GM19328 (cell line): ENCODE measurements at regions not wholly inside any gene's neighbourhood (a gene's known extent, or its start where the extent isn't known, plus 50 kb on each side); places are given as distances from the start of the nearest gene placed in this dataset.

Experiments used
- ATAC-seq: cut with Tn5 transposase; IDR thresholded peaks from one replicate; pipeline ENCODE4 v1.9.1; 2021; ENCODE audit warnings: mild to moderate bottlenecking, moderate library complexity; ENCODE audit not compliant: unreplicated experiment

GRCh38 chr20:23186808-23187207, 100.7 kb upstream of the CD93 start:
- ATAC-seq: no peak

GRCh38 chr20:23180451-23180921, 94.4 kb upstream of the CD93 start:
- no peak for ATAC-seq

- no peak for ATAC-seq
Measured at GRCh38 chr20:23179766-23180403, 93.8 kb upstream of the CD93 start.

- no peak for ATAC-seq
Measured at GRCh38 chr20:23178806-23179205, 92.7 kb upstream of the CD93 start.

GRCh38 chr20:23174821-23175220, 88.7 kb upstream of the CD93 start:
- ATAC-seq: no peak

- ATAC-seq: no peak
Measured at GRCh38 chr20:23167431-23167830, 81.3 kb upstream of the CD93 start.

GRCh38 chr20:23166563-23166962, 80.4 kb upstream of the CD93 start:
- ATAC-seq: no peak

GRCh38 chr20:23165964-23166363, 79.8 kb upstream of the CD93 start:
- ATAC-seq: no peak

GRCh38 chr20:23165307-23165750, 79.2 kb upstream of the CD93 start:
- no peak for ATAC-seq

- ATAC-seq: no peak
Measured at GRCh38 chr20:23164176-23164601, 78.1 kb upstream of the CD93 start.

- no peak for ATAC-seq
Measured at GRCh38 chr20:23163562-23163961, 77.4 kb upstream of the CD93 start.

- no peak for ATAC-seq
Measured at GRCh38 chr20:23162887-23163286, 76.8 kb upstream of the CD93 start.

GRCh38 chr20:23161968-23162696, 76.0 kb upstream of the CD93 start:
- ATAC-seq: no peak

- ATAC-seq: no peak
Measured at GRCh38 chr20:23161244-23161891, 75.2 kb upstream of the CD93 start.

GRCh38 chr20:23160536-23161243, 74.6 kb upstream of the CD93 start:
- no peak for ATAC-seq

- no peak for ATAC-seq
Measured at GRCh38 chr20:23159947-23160318, 73.8 kb upstream of the CD93 start.

GRCh38 chr20:23159256-23159946, 73.3 kb upstream of the CD93 start:
- ATAC-seq: no peak

- no peak for ATAC-seq
Measured at GRCh38 chr20:23157734-23158133, 71.6 kb upstream of the CD93 start.

- ATAC-seq: no peak
Measured at GRCh38 chr20:23156842-23157423, 70.8 kb upstream of the CD93 start.

GRCh38 chr20:23156170-23156841, 70.2 kb upstream of the CD93 start:
- no peak for ATAC-seq
